ENCODE measurements at regions not wholly inside any gene's neighbourhood (a gene's known extent, or its start where the extent isn't known, plus 50 kb on each side); places are given as distances from the start of the nearest gene placed in this dataset.

DNA sequence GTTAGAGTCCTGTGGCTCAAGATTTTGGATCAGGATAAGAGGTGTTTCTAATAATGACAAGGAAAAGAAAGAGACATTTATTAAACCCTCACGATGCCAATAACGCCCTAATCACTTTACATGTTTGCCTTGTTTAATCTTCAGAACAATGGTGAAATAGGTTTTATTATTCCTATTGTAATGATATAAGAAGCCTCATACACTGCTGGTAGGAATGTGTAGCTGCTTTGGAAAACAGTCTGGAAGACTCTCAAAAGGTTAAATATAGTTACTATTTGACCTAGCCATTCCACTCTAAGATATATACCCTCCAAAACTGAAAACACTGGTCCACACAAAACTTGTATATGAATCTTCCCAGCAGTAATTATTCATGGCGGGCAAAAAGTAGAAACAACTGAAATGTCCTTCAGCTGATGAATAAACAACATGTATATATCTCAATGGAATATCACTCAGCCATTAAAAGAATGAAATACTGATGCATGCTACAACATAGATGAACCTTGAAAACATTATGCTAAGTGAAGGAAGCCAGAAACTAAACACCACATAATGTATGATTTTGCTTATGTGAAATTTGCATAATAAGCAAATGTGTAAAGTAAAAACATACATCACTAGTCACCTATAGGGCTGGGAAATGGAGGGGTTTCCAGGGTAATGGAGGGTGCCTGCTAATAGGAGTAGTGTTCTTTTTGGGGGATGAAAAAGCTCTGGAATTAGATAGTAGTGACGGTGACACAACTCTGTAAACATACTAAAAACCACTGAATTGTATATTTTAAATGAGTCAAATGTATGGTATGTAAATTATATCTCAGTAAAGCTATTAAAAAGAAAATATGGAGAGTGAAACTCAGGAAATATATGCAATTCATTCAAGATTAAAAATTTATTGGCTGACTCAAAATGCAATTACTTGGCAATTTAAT lies 76.9 kb upstream of the ANK3 start:
- H3K4me1 ChIP-seq (ENCODE audit: control insufficient read depth, extremely low read depth, insufficient read depth, low read length): no peaks in the 10 kb centered on the region
- H3K9ac ChIP-seq (ENCODE audit: control insufficient read depth, extremely low read depth, insufficient read depth, low read length): no peak overlapping the region
- no peaks in the 10 kb centered on the region for H4K20me1 ChIP-seq (ENCODE audit: control insufficient read depth, extremely low read depth, insufficient read depth, low read length)
- H3K36me3 ChIP-seq (ENCODE audit: control insufficient read depth in 2 of 2, extremely low read depth in 1 of 2, insufficient read depth in 2 of 2, low read length in 2 of 2): no peaks in the 10 kb centered on the region
- H3K4me3 ChIP-seq (ENCODE audit: control insufficient read depth in 2 of 3, extremely low read depth in 1 of 3, insufficient read depth in 2 of 3, low read depth in 1 of 3, low read length in 3 of 3): no peak overlapping the region
- DNase-seq (ENCODE audit: low read depth, low spot score) (no peak), FAIRE-seq (no peak)
- no peak for TF ChIP-seq EZH2 (IDR thresholded peaks at IDR 0.05; ENCODE audit: low read length)
- TF ChIP-seq, protein P1, sequence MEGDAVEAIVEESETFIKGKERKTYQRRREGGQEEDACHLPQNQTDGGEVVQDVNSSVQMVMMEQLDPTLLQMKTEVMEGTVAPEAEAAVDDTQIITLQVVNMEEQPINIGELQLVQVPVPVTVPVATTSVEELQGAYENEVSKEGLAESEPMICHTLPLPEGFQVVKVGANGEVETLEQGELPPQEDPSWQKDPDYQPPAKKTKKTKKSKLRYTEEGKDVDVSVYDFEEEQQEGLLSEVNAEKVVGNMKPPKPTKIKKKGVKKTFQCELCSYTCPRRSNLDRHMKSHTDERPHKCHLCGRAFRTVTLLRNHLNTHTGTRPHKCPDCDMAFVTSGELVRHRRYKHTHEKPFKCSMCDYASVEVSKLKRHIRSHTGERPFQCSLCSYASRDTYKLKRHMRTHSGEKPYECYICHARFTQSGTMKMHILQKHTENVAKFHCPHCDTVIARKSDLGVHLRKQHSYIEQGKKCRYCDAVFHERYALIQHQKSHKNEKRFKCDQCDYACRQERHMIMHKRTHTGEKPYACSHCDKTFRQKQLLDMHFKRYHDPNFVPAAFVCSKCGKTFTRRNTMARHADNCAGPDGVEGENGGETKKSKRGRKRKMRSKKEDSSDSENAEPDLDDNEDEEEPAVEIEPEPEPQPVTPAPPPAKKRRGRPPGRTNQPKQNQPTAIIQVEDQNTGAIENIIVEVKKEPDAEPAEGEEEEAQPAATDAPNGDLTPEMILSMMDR (optimal IDR thresholded peaks at IDR 0.05 in 1 of 3, IDR thresholded peaks at IDR 0.05 in 1 of 3, conservative IDR thresholded peaks at IDR 0.05 in 1 of 3; ENCODE audit: extremely low read depth in 1 of 3, insufficient read depth in 2 of 3, low read length in 3 of 3): no peak
- no peak overlapping the region for H3K27ac ChIP-seq (ENCODE audit: control insufficient read depth, insufficient read depth, low read length)
- no peaks in the 10 kb centered on the region for H3K9me3 ChIP-seq (ENCODE audit: control insufficient read depth, low read depth, low read length)
- no peaks in the 10 kb centered on the region for H3K79me2 ChIP-seq (ENCODE audit: control insufficient read depth, insufficient read depth, low read length)
- H3K9me1 ChIP-seq (ENCODE audit: control insufficient read depth, extremely low read depth, insufficient read depth, low read length): no peaks in the 10 kb centered on the region
- no peaks in the 10 kb centered on the region for H3K27me3 ChIP-seq (ENCODE audit: control insufficient read depth, extremely low read depth, insufficient read depth, low read length)
- H3K4me2 ChIP-seq (ENCODE audit: control insufficient read depth, extremely low read depth, insufficient read depth, low read depth, low read length): no peak overlapping the region
- dilution Hi-C loops (cut with MboI; ENCODE audit: extremely low pct_ligation_motif_present, low sequenced_read_pairs): no loop called here
- no peak overlapping the region for H2AFZ ChIP-seq (ENCODE audit: control insufficient read depth, low read length)

DNA sequence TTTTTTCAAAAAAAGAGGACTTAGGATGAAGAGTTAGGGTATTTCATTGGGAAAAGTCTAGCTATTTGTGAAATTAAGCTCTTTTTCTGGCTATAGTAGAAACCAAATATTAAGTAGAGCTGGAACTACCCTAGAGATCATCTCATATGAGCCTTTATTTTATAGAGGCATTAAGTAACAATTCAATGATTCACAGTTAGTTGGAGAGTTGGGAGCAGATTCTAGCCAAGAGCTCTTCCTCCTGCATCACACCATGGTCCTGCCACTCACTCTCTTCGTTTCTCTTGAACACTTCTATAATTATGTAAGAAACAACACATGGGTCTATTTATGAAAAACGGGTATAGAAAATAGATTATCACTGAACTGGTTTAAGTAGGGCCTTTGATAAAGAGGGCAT lies 76.1 kb upstream of the ANK3 start:
- H3K9ac ChIP-seq (ENCODE audit: control insufficient read depth, extremely low read depth, insufficient read depth, low read length): no peak overlapping the region
- no peaks in the 10 kb centered on the region for H3K4me1 ChIP-seq (ENCODE audit: control insufficient read depth, extremely low read depth, insufficient read depth, low read length)
- dilution Hi-C loops (cut with MboI; ENCODE audit: extremely low pct_ligation_motif_present, low sequenced_read_pairs): no loop called here
- no peak overlapping the region for H2AFZ ChIP-seq (ENCODE audit: control insufficient read depth, low read length)
- FAIRE-seq (no peak), DNase-seq (ENCODE audit: low read depth, low spot score) (no peak)
- H3K79me2 ChIP-seq (ENCODE audit: control insufficient read depth, insufficient read depth, low read length): no peaks in the 10 kb centered on the region
- no peak overlapping the region for H3K4me3 ChIP-seq (ENCODE audit: control insufficient read depth in 2 of 3, extremely low read depth in 1 of 3, insufficient read depth in 2 of 3, low read depth in 1 of 3, low read length in 3 of 3)
- no peaks in the 10 kb centered on the region for H3K9me3 ChIP-seq (ENCODE audit: control insufficient read depth, low read depth, low read length)
- no peaks in the 10 kb centered on the region for H3K9me1 ChIP-seq (ENCODE audit: control insufficient read depth, extremely low read depth, insufficient read depth, low read length)
- no peak overlapping the region for H3K27ac ChIP-seq (ENCODE audit: control insufficient read depth, insufficient read depth, low read length)
- H3K27me3 ChIP-seq (ENCODE audit: control insufficient read depth, extremely low read depth, insufficient read depth, low read length): no peaks in the 10 kb centered on the region
- no peaks in the 10 kb centered on the region for H4K20me1 ChIP-seq (ENCODE audit: control insufficient read depth, extremely low read depth, insufficient read depth, low read length)
- no peaks in the 10 kb centered on the region for H3K36me3 ChIP-seq (ENCODE audit: control insufficient read depth in 2 of 2, extremely low read depth in 1 of 2, insufficient read depth in 2 of 2, low read length in 2 of 2)
- no peak overlapping the region for H3K4me2 ChIP-seq (ENCODE audit: control insufficient read depth, extremely low read depth, insufficient read depth, low read depth, low read length)
- TF ChIP-seq, protein P1 (optimal IDR thresholded peaks at IDR 0.05 in 1 of 3, IDR thresholded peaks at IDR 0.05 in 1 of 3, conservative IDR thresholded peaks at IDR 0.05 in 1 of 3; ENCODE audit: extremely low read depth in 1 of 3, insufficient read depth in 2 of 3, low read length in 3 of 3): no peak
- no peak for TF ChIP-seq EZH2 (IDR thresholded peaks at IDR 0.05; ENCODE audit: low read length)
